OCI-M2 (cell line): ENCODE measurements at regions not wholly inside any gene's neighbourhood (a gene's known extent, or its start where the extent isn't known, plus 50 kb on each side); places are given as distances from the start of the nearest gene placed in this dataset.

ENCODE experiments used
- DNase-seq: peaks from one replicate; lab custom pipeline; 2025; ENCODE audit not compliant: unreplicated experiment; lab: John Stamatoyannopoulos, UW

- DNase-seq = no peak
These were observed 405.7 kb upstream of the SALL1 start for GRCh38 chr16:51556694-51557340.

- no peak for DNase-seq
These were observed 402.8 kb upstream of the SALL1 start for GRCh38 chr16:51553910-51554309.

- DNase-seq = no peak
These were observed 402.2 kb upstream of the SALL1 start for GRCh38 chr16:51553314-51553713.

GRCh38 chr16:51550800-51551347, 399.8 kb upstream of the SALL1 start:
- no peak for DNase-seq

- DNase-seq = no peak
These were observed 398.8 kb upstream of the SALL1 start for GRCh38 chr16:51549836-51550235.

GRCh38 chr16:51545951-51546350, 394.9 kb upstream of the SALL1 start:
- DNase-seq = no peak

- DNase-seq = no peak
These were observed 393.9 kb upstream of the SALL1 start for GRCh38 chr16:51544851-51545467.

- no peak for DNase-seq
These were observed 392.9 kb upstream of the SALL1 start for GRCh38 chr16:51543971-51544370.

- DNase-seq = no peak
These were observed 392.1 kb upstream of the SALL1 start for GRCh38 chr16:51542981-51543815.

- DNase-seq = no peak
These were observed 389.2 kb upstream of the SALL1 start for GRCh38 chr16:51540259-51540658.

GRCh38 chr16:51538707-51539498, 387.8 kb upstream of the SALL1 start:
- DNase-seq = no peak

- no peak for DNase-seq
These were observed 384.5 kb upstream of the SALL1 start for GRCh38 chr16:51535591-51535990.

- no peak for DNase-seq
These were observed 381.5 kb upstream of the SALL1 start for GRCh38 chr16:51532551-51532950.

- no peak for DNase-seq
These were observed 380.2 kb upstream of the SALL1 start for GRCh38 chr16:51531271-51531670.

- DNase-seq = no peak
These were observed 376.3 kb upstream of the SALL1 start for GRCh38 chr16:51527349-51527748.

- DNase-seq = no peak
These were observed 375.6 kb upstream of the SALL1 start for GRCh38 chr16:51526621-51527020.

GRCh38 chr16:51524555-51525373, 373.7 kb upstream of the SALL1 start:
- DNase-seq = no peak

- DNase-seq = no peak
These were observed 373.0 kb upstream of the SALL1 start for GRCh38 chr16:51524070-51524469.

- DNase-seq = no peak
These were observed 372.3 kb upstream of the SALL1 start for GRCh38 chr16:51523400-51523799.

GRCh38 chr16:51522902-51523301, 371.8 kb upstream of the SALL1 start:
- DNase-seq = no peak
